NB4 (cell line): ENCODE measurements at regions not wholly inside any gene's neighbourhood (a gene's known extent, or its start where the extent isn't known, plus 50 kb on each side); places are given as distances from the start of the nearest gene placed in this dataset.
"Not testable (repeated sequence)": the region's sequence is repeated elsewhere in the genome, so short reads cannot be mapped to it uniquely, and the experiment has no call there.

ENCODE experiments used
- POLR2A ChIP-seq: IDR thresholded peaks from 2 replicates; pipeline ENCODE4 v1.6.1; 2011; ENCODE audit warnings: mild to moderate bottlenecking; ENCODE audit not compliant: insufficient read length; ENCODE audit errors: extremely low read depth
- TF ChIP-seq, protein P1 (sequence below): IDR thresholded peaks from 2 replicates; pipeline ENCODE4 v1.6.1; 2011; ENCODE audit warnings: low read depth, low read length
- TF ChIP-seq, protein P2 (sequence below): IDR thresholded peaks from one replicate; pipeline ENCODE4 v1.5.1; 2012; ENCODE audit warnings: low read depth, low read length

DNA sequence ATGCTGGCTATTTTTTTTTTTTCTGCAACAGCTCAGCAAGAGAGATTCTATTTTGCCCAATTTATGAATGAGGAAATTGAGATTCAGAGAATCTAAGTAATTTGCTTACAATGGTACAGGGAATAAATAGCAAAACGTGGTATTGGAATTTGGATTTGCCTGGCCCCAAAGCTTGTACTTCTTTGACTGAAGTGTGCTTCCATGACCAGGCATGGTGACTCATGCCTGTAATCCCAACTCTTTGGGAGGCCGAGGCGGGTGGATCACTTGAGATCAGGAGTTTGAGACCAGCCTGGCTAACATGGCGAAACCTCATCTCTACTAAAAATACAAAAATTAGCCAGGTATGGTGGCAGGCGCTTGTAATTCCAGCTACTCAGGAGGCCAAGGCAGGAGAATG lies 591.1 kb downstream of the CSNK1G3 start:
- TF ChIP-seq, protein P1, sequence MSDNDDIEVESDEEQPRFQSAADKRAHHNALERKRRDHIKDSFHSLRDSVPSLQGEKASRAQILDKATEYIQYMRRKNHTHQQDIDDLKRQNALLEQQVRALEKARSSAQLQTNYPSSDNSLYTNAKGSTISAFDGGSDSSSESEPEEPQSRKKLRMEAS, result not testable (repeated sequence)
- TF ChIP-seq POLR2A, result not testable (repeated sequence)
- TF ChIP-seq, protein P2, sequence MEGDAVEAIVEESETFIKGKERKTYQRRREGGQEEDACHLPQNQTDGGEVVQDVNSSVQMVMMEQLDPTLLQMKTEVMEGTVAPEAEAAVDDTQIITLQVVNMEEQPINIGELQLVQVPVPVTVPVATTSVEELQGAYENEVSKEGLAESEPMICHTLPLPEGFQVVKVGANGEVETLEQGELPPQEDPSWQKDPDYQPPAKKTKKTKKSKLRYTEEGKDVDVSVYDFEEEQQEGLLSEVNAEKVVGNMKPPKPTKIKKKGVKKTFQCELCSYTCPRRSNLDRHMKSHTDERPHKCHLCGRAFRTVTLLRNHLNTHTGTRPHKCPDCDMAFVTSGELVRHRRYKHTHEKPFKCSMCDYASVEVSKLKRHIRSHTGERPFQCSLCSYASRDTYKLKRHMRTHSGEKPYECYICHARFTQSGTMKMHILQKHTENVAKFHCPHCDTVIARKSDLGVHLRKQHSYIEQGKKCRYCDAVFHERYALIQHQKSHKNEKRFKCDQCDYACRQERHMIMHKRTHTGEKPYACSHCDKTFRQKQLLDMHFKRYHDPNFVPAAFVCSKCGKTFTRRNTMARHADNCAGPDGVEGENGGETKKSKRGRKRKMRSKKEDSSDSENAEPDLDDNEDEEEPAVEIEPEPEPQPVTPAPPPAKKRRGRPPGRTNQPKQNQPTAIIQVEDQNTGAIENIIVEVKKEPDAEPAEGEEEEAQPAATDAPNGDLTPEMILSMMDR, result not testable (repeated sequence)
